Activated CD4-positive, alpha-beta T cell treated with anti-CD3 and anti-CD28 coated beads for 48 hours (primary cell): ENCODE measurements at regions not wholly inside any gene's neighbourhood (a gene's known extent, or its start where the extent isn't known, plus 50 kb on each side); places are given as distances from the start of the nearest gene placed in this dataset.

Source experiments
- DNase-seq: peaks from one replicate; pipeline ENCODE4 v3.0.0-alpha.2; 2020

DNA sequence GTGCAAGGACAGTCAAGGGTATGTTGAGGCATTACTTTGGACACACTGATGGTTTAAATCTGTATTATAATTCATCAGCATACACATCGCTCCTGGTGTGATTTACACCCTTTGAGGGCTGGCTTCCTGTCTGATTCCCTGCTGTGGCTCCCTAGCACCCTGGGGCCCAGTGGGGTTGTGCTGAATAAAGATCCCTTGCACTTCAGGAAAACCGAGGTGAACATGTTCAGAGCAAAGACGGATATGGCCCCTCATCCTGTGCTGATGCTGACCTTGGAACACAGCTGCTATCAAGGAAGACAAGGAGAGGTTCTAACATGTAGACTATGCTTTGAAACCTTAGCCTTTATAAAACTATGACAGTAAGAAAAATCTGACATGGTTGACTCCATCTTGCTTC lies 84.6 kb upstream of the UNC5B start:
- no peak for DNase-seq

DNA sequence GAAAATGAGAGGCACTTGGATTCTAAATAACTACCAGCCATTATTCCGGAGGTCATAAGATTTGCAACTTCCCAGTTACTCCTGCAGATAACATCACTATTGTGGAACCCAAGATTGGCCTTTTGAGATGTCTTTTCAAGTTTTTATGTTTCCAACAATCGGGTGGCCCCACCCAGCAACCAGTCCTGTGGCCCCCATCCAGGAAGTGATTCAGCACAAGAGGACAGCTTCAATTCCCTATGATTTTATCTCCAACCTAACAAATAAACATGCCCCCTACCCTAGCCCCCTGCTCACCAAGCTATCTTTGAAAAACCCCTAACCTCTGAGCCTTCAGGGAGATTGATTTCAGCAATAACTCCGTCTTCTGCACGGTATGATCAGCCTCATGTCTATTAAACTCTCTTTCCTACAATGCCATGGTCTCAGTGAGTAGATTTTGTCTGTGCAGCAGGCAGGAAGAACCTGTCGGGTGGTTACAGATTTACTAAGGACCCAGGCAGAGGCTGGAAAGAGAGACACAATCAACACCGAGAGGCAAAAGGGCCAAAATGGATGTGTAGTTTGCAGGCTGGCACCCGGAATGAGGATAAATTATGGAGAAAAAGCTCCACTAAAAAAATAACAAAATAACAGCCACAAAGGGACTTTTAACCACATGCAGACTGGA lies 83.9 kb upstream of the UNC5B start:
- no peak for DNase-seq

DNA sequence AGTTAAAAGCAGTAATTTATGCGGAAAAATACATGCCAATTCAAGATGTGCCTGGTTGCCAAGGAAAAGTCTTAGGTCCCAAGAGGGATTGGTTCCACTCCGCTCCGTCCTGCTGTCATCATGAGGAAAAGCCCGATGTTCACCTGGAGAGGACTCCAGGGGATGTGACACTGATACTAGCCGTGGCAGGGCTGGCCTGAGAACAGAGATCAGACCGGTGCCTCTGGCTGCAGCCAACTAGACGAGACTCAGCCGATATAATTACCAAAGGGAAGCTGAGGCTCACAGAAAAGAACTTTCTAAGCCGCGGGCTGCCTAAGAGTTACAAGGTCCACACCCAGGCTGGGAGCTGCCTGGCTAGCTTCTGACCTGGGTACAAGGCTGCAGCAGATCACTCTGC lies 81.3 kb upstream of the UNC5B start:
- DNase-seq, result no peak

DNA sequence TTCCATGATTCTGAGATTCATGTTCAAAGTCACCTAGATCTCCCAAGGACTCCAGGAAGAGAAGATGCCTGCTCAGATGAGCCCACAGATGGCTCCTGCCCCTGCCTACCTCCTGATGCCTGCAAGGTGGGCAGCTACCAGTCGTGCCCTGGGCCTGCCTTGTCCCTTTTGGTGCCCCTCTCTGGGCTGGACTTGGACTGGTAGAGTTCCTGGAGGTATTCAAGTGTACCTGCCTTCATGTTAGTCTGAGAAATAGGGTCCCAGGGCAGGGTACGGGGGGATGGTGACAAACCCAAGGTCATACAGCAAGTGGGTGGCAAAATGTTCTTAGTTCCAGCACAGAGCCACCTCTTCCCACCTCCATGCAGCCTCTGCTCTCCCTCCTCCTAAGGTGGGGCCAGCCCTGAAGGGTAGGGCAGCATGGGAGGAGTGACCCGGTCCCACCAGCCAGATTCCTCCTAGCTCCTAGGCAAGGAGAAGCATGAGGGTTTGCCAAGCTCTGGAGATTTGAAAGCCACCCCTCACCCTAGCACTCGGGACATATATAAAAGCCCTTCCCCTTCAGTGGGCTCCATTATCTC lies 80.8 kb upstream of the UNC5B start:
- no peak for DNase-seq

DNA sequence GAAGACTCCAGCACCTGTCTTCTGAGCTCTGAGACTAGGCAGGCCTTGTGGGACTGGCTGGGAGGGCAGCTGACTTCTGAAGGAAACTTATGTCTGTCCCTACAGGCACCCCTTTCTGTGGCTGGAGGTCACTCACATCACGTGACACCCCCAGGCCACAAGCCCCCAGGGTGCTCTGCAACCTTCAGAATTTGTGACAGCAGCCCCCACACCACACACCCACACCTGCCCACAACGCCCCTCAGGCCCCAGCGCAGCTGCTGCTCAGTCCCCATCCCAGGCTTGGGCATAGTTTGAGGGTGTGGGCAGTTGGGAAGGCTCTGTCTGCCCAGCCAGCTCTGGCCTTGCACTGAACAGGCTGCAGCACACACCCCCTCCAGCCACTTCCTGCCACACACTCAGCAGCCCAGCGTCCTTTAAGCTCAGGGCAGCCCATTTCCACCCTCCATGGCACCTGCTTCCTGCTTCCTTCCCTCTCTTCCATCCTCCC lies 80.0 kb upstream of the UNC5B start:
- no peak for DNase-seq

DNA sequence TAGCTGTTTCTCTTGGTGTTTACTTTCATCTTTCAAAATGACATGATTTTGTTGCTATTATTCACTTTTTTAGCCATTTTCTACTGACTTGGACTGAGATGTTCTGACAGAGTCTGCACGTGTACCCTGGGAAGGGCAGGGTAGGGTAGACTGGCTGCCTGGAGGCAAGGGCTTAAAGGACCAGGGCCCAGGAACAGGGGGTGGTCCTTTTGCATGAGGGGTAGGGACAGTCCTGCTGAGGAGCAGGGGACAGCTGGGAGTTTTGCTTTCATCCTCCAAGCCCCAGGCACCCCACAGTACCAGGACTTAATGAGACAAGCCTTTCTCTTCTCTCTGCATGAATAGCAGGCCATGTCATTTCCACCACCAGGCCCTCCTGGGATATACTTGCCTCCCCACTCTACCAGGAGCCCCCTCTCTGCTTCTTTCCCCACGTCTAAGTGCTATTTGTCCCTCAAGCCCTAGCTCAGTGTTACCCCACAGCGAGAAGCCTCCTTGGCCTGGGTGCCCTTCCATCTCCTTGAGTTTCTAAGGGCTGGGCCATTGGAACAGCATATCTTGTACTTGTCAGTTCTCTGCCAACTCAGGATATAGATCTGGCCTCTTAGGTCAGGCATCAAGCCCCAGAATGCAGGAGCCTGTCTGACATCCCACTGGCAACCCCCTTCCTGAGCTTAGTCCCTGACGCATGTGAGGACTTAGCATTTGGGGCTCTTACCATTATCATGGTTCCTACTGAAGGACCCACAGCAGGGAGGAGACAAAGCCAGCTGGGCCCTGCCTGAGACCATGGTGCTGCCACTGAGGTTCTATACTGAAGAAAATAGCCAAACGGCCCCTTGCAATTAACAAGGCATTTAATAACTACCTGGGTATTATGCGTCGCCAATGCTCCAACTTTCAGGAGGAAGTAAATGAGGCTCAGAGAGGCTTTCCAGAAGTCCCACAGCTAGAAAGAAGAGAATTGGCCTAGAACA lies 78.4 kb upstream of the UNC5B start:
- no peak for DNase-seq

DNA sequence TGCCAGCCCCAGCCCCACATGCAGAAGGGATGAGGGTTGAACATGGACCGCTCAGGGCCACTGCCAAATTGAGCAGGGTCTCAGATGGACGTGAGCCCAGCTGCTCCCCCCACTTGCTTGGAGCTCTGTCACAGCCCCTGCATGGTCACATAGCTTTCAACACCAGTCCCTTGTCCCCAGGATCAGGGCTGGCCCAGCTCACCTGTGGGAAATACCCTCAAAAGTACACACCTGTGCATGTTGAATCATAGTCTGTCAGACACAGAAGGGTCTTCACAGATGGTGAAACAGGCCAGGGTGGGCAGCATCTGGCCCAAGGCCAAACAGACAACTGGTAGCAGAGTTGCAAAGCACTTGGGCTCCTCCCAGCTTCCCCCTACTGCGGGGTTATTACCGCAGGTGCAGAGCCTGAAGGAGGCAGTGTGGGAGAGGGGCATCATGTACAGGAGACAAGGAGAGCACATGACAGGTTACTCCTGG lies 77.6 kb upstream of the UNC5B start:
- no peak for DNase-seq

DNA sequence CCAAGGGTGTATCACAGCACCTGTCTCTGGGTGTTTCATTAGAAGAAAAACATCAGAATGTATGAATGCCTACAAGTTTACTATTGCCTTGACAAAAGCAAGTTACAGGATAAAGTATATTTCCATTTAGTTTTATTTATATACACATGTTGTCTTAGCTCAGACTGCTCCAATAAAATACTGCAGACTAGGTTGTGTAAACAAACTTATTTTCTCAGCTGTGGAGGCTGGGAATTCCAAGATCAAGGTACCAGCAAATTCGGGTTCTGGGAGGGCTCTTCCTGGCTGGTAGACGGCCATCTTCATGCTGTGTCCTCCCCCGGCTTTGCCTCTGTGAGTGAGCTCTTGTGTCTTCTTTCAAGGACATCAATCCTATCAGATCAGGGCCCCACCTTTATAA lies 77.1 kb upstream of the UNC5B start:
- DNase-seq, result no peak

DNA sequence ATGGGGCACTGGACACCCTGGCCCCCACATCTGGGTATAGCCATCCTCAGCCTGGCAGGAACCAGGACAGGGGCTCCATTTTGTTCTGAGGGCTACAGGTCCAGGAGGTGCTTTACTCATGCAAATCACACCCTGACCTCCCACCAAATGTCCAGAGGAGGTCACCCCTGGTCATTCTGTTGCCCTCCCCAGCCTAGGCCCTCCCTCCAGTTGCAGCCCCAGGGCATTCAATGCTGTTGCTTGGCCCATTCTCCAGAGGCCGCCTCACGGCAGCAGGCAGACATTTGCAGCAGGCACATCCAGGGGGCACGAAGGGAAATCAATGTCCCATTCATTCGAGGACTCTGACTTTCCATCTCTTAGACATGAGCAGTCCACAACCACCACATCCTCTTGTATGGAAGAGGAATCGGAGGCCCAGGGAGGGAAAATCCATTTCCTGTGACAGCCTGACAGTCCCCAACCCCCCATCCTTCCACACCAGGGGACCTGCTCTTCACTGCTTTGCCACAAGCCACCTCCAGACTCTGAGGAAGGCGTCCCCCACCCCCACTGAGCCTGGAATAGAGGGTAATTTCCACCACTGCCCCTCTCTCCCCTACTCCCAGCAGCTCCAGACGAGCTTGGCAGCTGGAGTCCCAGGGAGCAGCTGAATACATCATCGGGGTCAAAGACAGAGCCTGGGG lies 76.2 kb upstream of the UNC5B start:
- no peak for DNase-seq

DNA sequence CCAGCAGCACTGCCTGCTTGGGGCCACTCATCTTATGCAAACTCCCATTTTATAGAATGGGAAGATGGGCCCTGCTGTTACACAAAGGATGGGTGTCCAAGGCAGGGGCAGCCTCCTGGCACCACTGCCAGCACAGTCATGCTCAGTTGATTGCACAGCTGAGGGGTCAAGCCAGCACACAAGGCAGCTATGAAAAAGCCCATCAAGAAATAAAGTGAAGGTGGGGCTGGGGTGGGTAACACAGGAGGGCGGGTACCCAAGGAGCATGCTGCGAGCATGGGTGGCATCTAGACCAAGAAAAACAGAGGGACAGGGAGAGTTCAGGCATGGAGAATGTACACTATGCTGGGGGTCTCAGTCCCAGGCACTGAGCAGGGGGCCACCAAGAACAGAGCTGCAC lies 74.7 kb upstream of the UNC5B start:
- no peak for DNase-seq

DNA sequence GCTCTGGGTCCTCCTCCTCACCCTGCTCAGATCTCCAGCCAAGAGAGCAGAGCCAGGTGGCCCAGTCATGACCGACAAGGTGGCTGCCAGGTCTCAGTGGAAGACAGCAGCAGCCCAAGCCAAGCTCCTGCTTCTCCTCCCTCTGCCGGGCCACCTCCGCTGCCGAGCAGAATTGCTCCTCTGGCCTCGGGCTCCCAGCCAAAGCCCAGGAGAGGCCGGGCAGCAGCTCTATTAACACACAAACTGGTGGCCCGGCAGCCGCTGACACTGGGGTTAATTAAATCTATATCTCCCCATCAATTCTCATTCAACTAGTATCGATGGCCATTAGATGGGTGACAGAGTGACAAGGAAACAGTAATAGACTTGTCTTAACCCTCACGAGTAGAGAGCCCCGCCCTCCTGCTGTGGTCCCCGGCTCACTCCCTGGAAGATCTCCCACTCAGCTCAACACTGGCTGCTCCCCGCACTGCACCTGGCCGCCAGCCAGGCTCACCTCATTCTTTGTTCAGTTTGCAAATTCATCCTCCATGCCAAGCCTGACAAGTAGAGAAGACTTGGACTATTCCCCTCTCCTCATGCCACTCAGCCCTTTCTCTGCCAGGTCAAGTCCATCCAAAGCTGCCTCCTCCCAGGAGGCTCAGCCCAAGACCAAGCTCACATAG lies 74.1 kb upstream of the UNC5B start:
- no peak for DNase-seq

DNA sequence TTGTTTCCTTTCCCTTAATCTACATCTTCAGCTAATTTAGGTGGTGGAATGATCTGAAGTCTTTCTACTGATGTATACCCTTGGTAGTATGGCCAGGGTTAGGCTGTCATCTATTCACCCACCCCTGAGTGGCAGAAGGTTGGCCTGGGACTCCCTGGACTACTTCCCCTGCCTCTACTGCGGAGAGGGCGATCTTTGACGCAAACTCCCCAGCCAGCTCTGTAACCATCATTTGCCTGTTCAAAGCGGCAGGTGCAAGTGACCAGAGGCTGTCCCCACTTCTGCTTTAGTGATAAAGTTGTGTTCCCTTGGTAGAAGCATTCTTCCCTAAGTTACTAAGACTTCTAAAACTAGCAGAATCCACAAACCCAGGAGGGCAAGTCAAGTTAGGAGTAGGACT lies 70.8 kb upstream of the UNC5B start:
- no peak for DNase-seq

DNA sequence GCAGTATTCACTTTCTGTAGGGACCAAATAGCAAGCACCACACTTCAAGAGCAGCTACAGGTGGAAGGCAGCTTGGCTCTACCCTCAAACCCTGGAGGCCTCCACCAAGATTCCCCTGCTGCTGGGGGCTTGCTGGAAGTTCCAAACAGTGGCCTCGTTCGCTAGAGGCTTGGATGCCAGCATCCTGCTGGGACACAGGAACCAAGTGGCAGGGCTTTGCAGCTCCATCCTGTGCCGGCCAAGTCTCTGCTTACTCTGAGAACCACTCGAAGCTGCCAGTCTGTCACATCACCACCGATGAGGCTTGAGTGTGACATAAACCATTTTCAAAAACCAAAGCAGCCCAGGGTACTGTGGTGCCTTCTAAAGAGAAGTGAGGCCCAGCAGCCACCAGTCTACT lies 69.2 kb upstream of the UNC5B start:
- no peak for DNase-seq

DNA sequence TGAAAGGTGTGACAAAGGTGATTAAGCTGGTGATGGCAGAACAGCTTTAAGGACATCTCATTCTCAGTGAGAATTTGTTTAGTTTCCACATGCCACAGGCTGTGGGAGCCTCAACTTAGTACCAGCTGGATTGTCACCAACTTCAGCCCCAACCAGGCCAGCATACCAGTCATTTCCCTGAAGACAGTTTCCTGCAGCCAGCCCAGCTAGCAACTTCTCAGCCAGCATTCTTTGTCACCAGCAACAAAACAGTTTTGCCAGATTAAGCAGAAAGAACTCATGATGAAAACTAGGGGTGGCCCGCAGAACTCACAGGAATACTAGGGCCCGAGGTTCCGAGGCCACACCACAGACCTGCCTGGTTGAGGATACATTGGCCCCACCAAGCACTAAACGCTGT lies 68.8 kb upstream of the UNC5B start:
- no peak for DNase-seq

DNA sequence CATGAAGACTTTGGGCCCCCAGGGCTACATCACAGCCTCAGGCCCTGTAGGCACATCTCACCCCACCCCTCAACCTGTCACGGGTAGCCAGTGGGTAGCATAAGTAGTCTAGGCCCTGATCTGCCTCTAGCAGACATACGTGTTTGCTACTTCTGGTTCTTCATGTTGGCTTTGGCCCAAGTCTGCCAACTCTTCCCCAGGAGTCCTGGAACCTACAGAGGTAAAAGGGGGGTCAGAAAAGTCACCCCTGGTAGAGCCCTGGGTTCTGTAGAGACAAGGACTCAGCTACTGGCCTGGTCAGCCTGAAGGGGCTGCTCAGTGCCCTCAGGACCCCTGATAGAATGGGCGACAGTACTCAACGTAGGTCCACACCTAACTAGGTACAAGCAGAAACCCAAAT lies 67.5 kb upstream of the UNC5B start:
- no peak for DNase-seq

DNA sequence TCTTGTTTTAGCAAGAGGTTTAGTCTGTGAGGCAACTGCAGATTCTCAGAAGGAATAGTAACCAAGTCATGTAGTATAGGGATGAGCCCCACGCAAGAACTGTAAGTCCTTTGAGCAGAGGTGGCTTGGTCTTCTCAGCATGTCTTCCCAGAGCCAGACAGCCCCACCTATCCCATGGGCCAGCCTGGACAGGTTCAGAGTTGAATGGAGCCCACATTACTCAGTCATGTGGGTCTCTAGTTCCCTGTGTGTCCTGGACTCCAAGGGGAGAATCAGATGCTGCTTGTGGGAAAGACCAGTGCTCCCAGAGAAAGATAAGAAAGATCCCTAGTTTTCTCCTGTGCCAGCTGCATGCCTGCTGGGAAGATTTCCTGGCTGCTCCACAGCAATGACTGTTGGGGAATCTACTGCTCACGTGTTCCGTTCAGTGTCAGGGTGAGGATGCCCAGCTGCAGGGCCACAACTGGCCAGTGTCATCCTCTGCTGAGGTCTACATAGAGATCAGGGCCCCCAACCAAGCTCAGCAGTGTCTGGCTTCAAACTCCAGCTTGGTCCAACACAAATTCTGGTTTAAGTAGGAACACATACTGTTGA lies 66.9 kb upstream of the UNC5B start:
- DNase-seq, result no peak

DNA sequence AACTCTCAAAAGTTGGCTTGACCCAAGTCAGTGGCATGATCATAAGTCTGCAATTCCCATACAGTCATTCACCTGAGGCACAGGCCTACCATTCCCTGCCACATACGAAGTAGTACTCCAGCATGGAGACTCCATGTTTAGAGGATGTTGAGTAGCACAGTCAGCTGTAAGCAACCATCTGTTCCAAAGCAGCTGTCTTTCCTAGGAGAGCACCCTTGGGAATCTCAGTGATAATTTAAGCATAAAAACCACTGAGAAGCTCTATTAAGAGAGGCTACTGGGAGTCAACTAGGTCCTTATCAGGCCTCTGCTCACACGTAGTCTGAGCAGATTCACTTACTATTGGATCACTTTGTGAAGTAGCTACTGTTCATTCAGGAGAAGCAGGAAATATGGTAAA lies 61.6 kb upstream of the UNC5B start:
- no peak for DNase-seq

DNA sequence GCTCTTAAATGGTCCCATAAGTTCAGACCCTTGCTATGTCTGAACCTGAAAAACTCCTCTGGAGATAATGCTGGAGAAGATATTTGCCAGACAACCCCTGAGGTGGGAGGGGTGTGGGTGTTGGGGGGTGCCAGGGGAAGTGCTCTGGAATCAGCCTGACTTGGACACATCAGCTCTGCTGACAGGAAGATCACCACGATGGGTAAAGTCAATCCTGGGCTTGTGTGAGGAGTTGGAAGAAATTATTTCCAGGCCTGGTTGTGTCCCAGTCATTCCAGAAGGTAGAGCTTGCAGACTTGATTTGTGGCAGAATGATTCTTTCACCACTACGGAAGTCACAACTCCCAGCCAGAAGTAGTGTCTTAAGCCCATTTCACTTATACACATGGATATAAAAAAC lies 60.3 kb upstream of the UNC5B start:
- no peak for DNase-seq

DNA sequence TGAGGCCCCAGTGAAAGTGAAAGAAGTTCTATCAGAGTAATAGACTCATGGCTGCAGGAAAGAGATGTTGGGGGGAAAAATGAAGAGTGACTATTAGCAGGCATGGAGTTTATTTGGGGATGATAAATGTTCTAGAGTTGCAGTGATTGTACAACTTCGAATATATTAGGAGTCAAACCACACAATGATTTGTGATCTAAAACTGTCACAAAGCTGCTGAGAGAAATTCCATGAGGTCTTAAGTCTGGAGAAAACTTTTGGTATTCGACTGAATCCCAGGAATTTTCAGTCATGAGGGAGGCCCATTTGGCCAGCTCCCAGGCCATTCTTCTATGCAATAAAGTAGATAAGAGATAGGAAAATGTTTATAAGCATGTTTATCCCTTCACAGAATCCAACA lies 55.9 kb upstream of the UNC5B start:
- no peak for DNase-seq

DNA sequence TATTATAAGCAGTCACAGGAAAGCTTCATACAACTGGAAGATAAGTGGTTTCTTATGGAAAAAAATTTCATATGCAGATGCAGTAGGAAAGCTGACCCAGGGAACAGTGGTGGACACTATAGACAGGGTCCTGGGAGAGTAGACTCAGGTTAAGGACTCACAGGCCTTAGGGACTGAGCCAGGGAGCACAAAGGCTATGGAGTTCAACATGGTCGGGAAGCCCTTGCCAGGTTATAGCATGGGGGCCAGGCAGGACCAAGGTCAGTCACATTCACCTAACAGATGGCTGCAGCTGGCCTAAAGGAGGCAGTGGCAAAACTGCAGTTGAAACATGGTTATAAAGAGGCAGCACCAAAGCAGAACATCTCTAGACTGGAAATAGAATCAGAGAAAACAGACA lies 54.9 kb upstream of the UNC5B start:
- DNase-seq, result no peak

DNA sequence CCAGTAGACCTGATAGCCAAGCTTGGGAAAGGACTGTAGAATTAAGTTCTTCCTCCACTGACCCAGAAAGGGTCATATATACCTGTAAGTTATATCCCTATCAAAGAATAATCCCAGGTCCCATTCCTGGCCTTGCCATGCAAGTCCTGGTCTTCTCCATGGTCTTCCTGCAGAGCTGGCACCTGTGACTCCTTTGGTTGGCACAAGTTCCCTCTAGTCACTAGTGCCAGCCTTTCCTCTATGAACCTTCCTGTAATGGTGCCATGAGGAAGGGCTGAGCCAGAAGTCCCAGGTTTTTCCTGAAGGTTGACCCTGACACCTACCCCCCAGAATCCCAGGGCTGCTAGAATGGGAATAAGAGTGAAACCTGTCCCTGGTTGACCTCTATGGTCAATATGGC lies 54.1 kb upstream of the UNC5B start:
- DNase-seq, result no peak

DNA sequence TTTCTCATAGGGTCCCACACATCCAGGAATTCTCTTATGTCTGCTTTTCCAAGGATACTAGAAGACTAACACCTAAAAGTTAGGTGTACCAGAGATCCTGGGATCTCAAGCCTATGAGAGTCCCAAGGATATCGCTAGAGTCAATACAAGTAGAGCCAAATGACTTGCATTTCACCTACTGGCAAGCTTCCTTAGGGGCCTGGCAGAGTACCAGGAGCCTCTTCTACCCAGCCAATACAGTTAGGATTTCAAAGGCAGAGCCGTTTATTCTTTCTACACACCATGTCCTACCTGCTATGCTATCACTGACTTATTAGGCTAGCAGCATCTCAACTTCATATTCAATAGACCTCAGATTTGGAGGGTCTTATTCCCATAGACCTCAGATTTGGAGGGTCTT lies 53.5 kb upstream of the UNC5B start:
- no peak for DNase-seq
